Endothelial cell of umbilical vein (primary cell): ENCODE measurements at regions not wholly inside any gene's neighbourhood (a gene's known extent, or its start where the extent isn't known, plus 50 kb on each side); places are given as distances from the start of the nearest gene placed in this dataset.

Experiments used
- BruUV-seq: library from RNA; stranded (reverse); fragments of 400-500 nt; replicated peaks from 2 replicates; lab custom pipeline; 2021; lab: Mats Ljungman, UMichigan
- CTCF ChIA-PET: fragments of 300-600, 350-600 bp; sonication (Branson Sonifier 250); formaldehyde crosslinking; loops from one replicate; lab custom pipeline; 2021; ENCODE audit warnings: antibody characterized with exemption, inconsistent platforms; lab: Charles Lee
- POLR2A ChIA-PET: fragments of 300-600, 350-600 bp; sonication (Branson Sonifier 250); formaldehyde crosslinking; loops from one replicate; lab custom pipeline; 2021; ENCODE audit warnings: antibody characterized with exemption, inconsistent platforms; lab: Charles Lee
- DNase-seq: peaks from one replicate; pipeline ENCODE4 v3.0.0-alpha.2; 2011; ENCODE audit warnings: low read depth, low spot score
- FAIRE-seq: peaks from 2 replicates; lab custom pipeline; 2011; peaks lifted over from hg19 to GRCh38; lab: Jason Lieb, UNC
- H2AFZ ChIP-seq: 2 replicates; pipeline ENCODE4 v1.6.0; 2012; ENCODE audit warnings: low read depth, low read length, control low read depth, inconsistent platforms
- H3K27ac ChIP-seq: 2 replicates; pipeline ENCODE4 v1.5.1; 2011; ENCODE audit warnings: low read depth, mild to moderate bottlenecking, control low read depth, low read length, moderate library complexity; ENCODE audit not compliant: insufficient read depth
- H3K27me3 ChIP-seq, 2 experiments: 2 replicates each; pipeline versions ENCODE4 v1.6.0 to v1.6.1; 2011; ENCODE audit warnings: low read length in 2 of 2, mixed read lengths in 1 of 2; ENCODE audit not compliant: control insufficient read depth in 2 of 2, insufficient read depth in 2 of 2
- H3K36me3 ChIP-seq, 2 experiments: 2 replicates in 1 of 2; 3 replicates in 1 of 2; pipeline ENCODE4 v1.5.1; 2011; ENCODE audit warnings: low read length in 2 of 2, mild to moderate bottlenecking in 1 of 2, moderate library complexity in 1 of 2; ENCODE audit not compliant: control insufficient read depth in 2 of 2, insufficient read depth in 2 of 2; ENCODE audit errors: extremely low read depth in 1 of 2
- H3K4me1 ChIP-seq: 3 replicates; pipeline ENCODE4 v1.5.1; 2011; ENCODE audit warnings: mild to moderate bottlenecking, low read length; ENCODE audit not compliant: control insufficient read depth, insufficient read depth; ENCODE audit errors: extremely low read depth
- H3K4me2 ChIP-seq: 2 replicates; pipeline ENCODE4 v1.6.1; 2011; ENCODE audit warnings: low read length, control low read depth, mixed read lengths; ENCODE audit not compliant: insufficient read depth
- H3K4me3 ChIP-seq, 3 experiments: fragments of 200-600 bp in 1 of 3; sonication (generic), shearing (Covaris generic) in 1 of 3; replicated peaks in 1 of 3; 2 replicates each; pipeline ENCODE4 v1.5.1; 2011 to 2016; ENCODE audit warnings: control low read depth in 3 of 3, low read length in 3 of 3, mild to moderate bottlenecking in 2 of 3, inconsistent platforms in 1 of 3, low read depth in 1 of 3, moderate library complexity in 1 of 3; ENCODE audit not compliant: insufficient read depth in 1 of 3
- H3K79me2 ChIP-seq: 2 replicates; pipeline ENCODE4 v1.6.0; 2012; ENCODE audit warnings: low read length, inconsistent platforms; ENCODE audit not compliant: control insufficient read depth, insufficient read depth
- H3K9ac ChIP-seq: replicated peaks from 2 replicates; pipeline ENCODE3; 2011; ENCODE audit warnings: low read length, control low read depth; ENCODE audit not compliant: insufficient read depth; ENCODE audit errors: extremely low read depth
- H3K9me1 ChIP-seq: replicated peaks from 3 replicates; pipeline ENCODE4 v1.6.0; 2011; ENCODE audit warnings: mild to moderate bottlenecking, low read length; ENCODE audit not compliant: control insufficient read depth, insufficient read depth; ENCODE audit errors: extremely low read depth
- H3K9me3 ChIP-seq: replicated peaks from 2 replicates; pipeline ENCODE4 v1.5.1; 2012; ENCODE audit warnings: low read length, inconsistent platforms; ENCODE audit not compliant: control insufficient read depth, insufficient read depth
- H4K20me1 ChIP-seq: replicated peaks from 2 replicates; pipeline ENCODE3; 2011; ENCODE audit warnings: mild to moderate bottlenecking, low read length; ENCODE audit not compliant: control insufficient read depth, insufficient read depth; ENCODE audit errors: extremely low read depth
- JUN ChIP-seq: IDR thresholded peaks from 2 replicates; pipeline ENCODE4 v1.6.1; 2011; ENCODE audit warnings: borderline replicate concordance, low read depth; ENCODE audit not compliant: insufficient read length, insufficient read depth
- MYC ChIP-seq: IDR thresholded peaks from one replicate; pipeline ENCODE4 v1.6.1; 2011; ENCODE audit warnings: mild to moderate bottlenecking, low read depth, low read length
- POLR2AphosphoS5 ChIP-seq: IDR thresholded peaks from 2 replicates; pipeline ENCODE4 v1.6.1; 2012; ENCODE audit warnings: low read depth, mild to moderate bottlenecking, control low read depth, low read length, moderate library complexity; ENCODE audit not compliant: insufficient read depth
- dilution Hi-C: fragments of 300-500 bp; cut with MboI; formaldehyde crosslinking; loops from one replicate; pipeline ENCODE4 v1.15.0; 2019; ENCODE audit warnings: low sequenced_read_pairs; ENCODE audit not compliant: extremely low pct_ligation_motif_present
- intact Hi-C: fragments of 100-400 bp; cut with micrococcal nuclease; formaldehyde crosslinking; loops from one replicate; pipeline ENCODE4 v1.10.0; 2022
- TF ChIP-seq, protein P1 (sequence below), 2 donors: IDR thresholded peaks; 1 replicate in 1 of 2; 2 replicates in 1 of 2; pipeline ENCODE4 v1.5.1; 2011; ENCODE audit warnings: low read length in 2 of 2, mild to moderate bottlenecking in 2 of 2, moderate library complexity in 2 of 2, control low read depth in 1 of 2, inconsistent platforms in 1 of 2, low read depth in 1 of 2; ENCODE audit not compliant: insufficient read depth in 1 of 2; ENCODE audit errors: extremely low read depth in 1 of 2
- TF ChIP-seq, protein P2 (sequence below): IDR thresholded peaks from 2 replicates; pipeline ENCODE4 v1.6.1; 2011; ENCODE audit not compliant: insufficient read depth, insufficient read length

DNA sequence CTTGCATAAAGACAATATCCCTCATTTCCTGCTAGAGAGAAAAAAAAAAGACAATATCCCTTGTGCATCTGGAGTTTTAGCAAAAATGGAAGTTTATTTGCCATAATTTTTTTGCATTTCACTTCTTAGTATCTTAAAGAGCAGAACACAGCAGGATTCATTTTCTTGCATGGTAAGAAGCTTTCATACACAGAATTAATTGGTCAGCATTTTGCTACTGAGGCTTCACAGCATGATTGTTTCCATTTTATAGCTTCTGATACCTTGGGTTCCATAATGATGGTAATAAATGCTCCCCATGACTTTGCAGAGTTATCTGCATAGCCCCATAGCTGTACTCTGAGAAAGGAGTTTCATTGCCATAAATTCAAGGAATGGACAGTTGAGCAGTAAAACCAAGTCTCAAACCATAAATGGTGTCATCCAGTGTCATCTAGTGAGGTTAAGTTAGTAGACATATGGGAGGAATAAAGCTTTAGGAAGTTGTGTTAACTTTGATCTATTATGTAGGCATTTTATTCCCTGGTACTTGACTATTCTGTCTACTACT is 88.8 kb upstream of the PLD5 start:
- POLR2A ChIA-PET, result no interaction called here
- intact Hi-C loops, result no loop called here
- no peak overlapping the region for H3K27ac ChIP-seq
- no peaks in the 10 kb centered on the region for H3K9me1 ChIP-seq
- dilution Hi-C loops, result no loop called here
- no peaks in the 10 kb centered on the region for H3K4me1 ChIP-seq
- H3K27me3 ChIP-seq, result no peaks in the 10 kb centered on the region
- H4K20me1 ChIP-seq, result no peaks in the 10 kb centered on the region
- no peaks in the 10 kb centered on the region for H3K36me3 ChIP-seq
- no peaks in the 10 kb centered on the region for H3K9me3 ChIP-seq
- H3K79me2 ChIP-seq, result no peaks in the 10 kb centered on the region
- CTCF ChIA-PET, result no interaction called here
- no TSS peak for BruUV-seq
- H3K9ac ChIP-seq, result no peak overlapping the region
- TF ChIP-seq MYC, result no peak
- no peak for TF ChIP-seq POLR2AphosphoS5
- TF ChIP-seq, protein P1, sequence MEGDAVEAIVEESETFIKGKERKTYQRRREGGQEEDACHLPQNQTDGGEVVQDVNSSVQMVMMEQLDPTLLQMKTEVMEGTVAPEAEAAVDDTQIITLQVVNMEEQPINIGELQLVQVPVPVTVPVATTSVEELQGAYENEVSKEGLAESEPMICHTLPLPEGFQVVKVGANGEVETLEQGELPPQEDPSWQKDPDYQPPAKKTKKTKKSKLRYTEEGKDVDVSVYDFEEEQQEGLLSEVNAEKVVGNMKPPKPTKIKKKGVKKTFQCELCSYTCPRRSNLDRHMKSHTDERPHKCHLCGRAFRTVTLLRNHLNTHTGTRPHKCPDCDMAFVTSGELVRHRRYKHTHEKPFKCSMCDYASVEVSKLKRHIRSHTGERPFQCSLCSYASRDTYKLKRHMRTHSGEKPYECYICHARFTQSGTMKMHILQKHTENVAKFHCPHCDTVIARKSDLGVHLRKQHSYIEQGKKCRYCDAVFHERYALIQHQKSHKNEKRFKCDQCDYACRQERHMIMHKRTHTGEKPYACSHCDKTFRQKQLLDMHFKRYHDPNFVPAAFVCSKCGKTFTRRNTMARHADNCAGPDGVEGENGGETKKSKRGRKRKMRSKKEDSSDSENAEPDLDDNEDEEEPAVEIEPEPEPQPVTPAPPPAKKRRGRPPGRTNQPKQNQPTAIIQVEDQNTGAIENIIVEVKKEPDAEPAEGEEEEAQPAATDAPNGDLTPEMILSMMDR (IDR thresholded peaks at IDR 0.05; ENCODE audit: extremely low read depth in 1 of 2, insufficient read depth in 1 of 2, low read depth in 1 of 2, low read length in 2 of 2), result no peak
- TF ChIP-seq JUN, result no peak
- FAIRE-seq, result no peak
- H3K4me2 ChIP-seq, result no peak overlapping the region
- no peak for DNase-seq
- no peak overlapping the region for H3K4me3 ChIP-seq
- no peak overlapping the region for H2AFZ ChIP-seq

DNA sequence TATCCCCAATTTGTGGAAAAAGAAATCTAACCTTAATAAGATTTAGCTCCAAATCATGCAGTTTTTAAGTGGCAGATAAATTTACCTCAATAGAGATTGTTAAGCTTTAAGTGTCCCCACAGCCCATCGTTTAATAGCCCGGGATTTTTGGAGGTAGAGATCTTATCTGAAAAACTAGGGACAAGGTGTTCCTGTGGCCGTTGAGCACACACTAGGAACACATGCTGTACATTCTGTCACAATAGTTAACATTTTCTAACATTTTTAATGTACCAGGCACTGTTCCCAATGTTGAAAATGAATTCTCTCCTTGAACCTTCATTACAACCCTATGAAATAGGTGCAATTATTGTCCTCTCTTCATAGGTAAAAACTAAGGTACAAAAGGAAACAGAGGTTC is 85.7 kb upstream of the PLD5 start:
- Histone ChIP-seq H3K36me3 (no peaks in the 10 kb centered on the region), H3K9me3 (no peaks in the 10 kb centered on the region), H3K27me3 (no peaks in the 10 kb centered on the region), H3K9ac (no peak overlapping the region), H3K4me3 (no peak overlapping the region), H3K27ac (no peak overlapping the region), H3K4me1 (no peaks in the 10 kb centered on the region), H3K4me2 (no peak overlapping the region), H2AFZ (no peak overlapping the region), H3K79me2 (no peaks in the 10 kb centered on the region), H4K20me1 (no peaks in the 10 kb centered on the region), H3K9me1 (no peaks in the 10 kb centered on the region)
- ChIA-PET POLR2A (interaction anchor here (0.6 kb wide), 1 partner anchor 750 kb away, joined by 3 read pairs; no protein-coding TSS in a partner anchor), CTCF (no interaction called here)
- BruUV-seq, result no TSS peak
- dilution Hi-C loops (no loop called here), intact Hi-C loops (no loop called here)
- FAIRE-seq (no peak), DNase-seq (no peak)
- TF ChIP-seq MYC (no peak), JUN (no peak)
- TF ChIP-seq, protein P2, sequence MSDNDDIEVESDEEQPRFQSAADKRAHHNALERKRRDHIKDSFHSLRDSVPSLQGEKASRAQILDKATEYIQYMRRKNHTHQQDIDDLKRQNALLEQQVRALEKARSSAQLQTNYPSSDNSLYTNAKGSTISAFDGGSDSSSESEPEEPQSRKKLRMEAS, result no peak
- TF ChIP-seq, protein P1 (IDR thresholded peaks at IDR 0.05; ENCODE audit: extremely low read depth in 1 of 2, insufficient read depth in 1 of 2, low read depth in 1 of 2, low read length in 2 of 2), result no peak
